HepG2 (cell line): ENCODE measurements at regions not wholly inside any gene's neighbourhood (a gene's known extent, or its start where the extent isn't known, plus 50 kb on each side); places are given as distances from the start of the nearest gene placed in this dataset.
"Not testable (repeated sequence)": the region's sequence is repeated elsewhere in the genome, so short reads cannot be mapped to it uniquely, and the experiment has no call there.

Source experiments
- ATAC-seq: fragments of 200-7000 bp; cut with Tn5 transposase; 3 replicates; pipeline ENCODE4 v1.9.1; 2020; ENCODE audit warnings: mild to moderate bottlenecking, moderate library complexity
- BruUV-seq: library from RNA; stranded (reverse); fragments of 400-500 nt; replicated peaks from 2 replicates; lab custom pipeline; 2021; lab: Mats Ljungman, UMichigan
- CTCF ChIA-PET: fragments of 300-600 bp; formaldehyde crosslinking; extraction: SDS; loops from one replicate; lab custom pipeline; 2021; ENCODE audit warnings: low total read pairs, inconsistent platforms, low intra/inter-chr PET ratio; lab: Yijun Ruan, JAX
- POLR2A ChIA-PET: fragments of 350-600 bp; sonication (Branson Sonifier 250); formaldehyde crosslinking; loops from one replicate; lab custom pipeline; 2020; ENCODE audit warnings: antibody characterized with exemption, inconsistent platforms; lab: Yijun Ruan, JAX
- DNase-seq: peaks from one replicate; pipeline ENCODE4 v3.0.0-alpha.2; 2015; ENCODE audit warnings: low spot score
- FAIRE-seq: peaks from 3 replicates; lab custom pipeline; 2011; peaks lifted over from hg19 to GRCh38; lab: Jason Lieb, UNC
- H2AFZ ChIP-seq: one replicate; pipeline ENCODE4 v1.6.1; 2011; ENCODE audit warnings: low read length, inconsistent platforms
- H3K27ac ChIP-seq: fragments of 300-600 bp; 3 replicates; pipeline ENCODE4 v1.8.0; 2011; ENCODE audit warnings: mixed run types, mild to moderate bottlenecking, mixed read lengths, low read length, inconsistent platforms; ENCODE audit not compliant: insufficient read depth; ENCODE audit errors: extremely low read length
- H3K27me3 ChIP-seq, 2 experiments: fragments of 200-600 bp in 1 of 2; 2 replicates in 1 of 2; 3 replicates in 1 of 2; pipeline versions ENCODE4 v1.6.0 to v1.8.0; 2011; ENCODE audit warnings: low read length in 2 of 2, mild to moderate bottlenecking in 2 of 2, moderate library complexity in 2 of 2, inconsistent platforms in 1 of 2; ENCODE audit not compliant: insufficient read depth in 2 of 2, control insufficient read depth in 1 of 2
- H3K36me3 ChIP-seq, 2 experiments: fragments of 200-600 bp in 1 of 2; replicated peaks in 1 of 2; 2 replicates in 1 of 2; 3 replicates in 1 of 2; pipeline versions ENCODE4 v1.5.1 to v1.8.0; 2011; ENCODE audit warnings: low read length in 2 of 2, inconsistent platforms in 1 of 2; ENCODE audit not compliant: insufficient read depth in 2 of 2, control insufficient read depth in 1 of 2
- H3K4me1 ChIP-seq: 2 replicates; pipeline ENCODE4 v1.5.1; 2012; ENCODE audit warnings: low read length, inconsistent platforms; ENCODE audit not compliant: insufficient read depth
- H3K4me2 ChIP-seq: 2 replicates; pipeline ENCODE4 v1.6.0; 2011; ENCODE audit warnings: low read depth, low read length, inconsistent platforms
- H3K4me3 ChIP-seq, 3 experiments: fragments of 200-600 bp in 1 of 3; sonication (generic), shearing (Covaris generic) in 1 of 3; replicated peaks in 1 of 3; 2 replicates each; pipeline ENCODE4 v1.5.1; 2011 to 2016; ENCODE audit warnings: low read length in 3 of 3, inconsistent platforms in 2 of 3, low read depth in 2 of 3, mild to moderate bottlenecking in 2 of 3, control low read depth in 1 of 3, mixed read lengths in 1 of 3; ENCODE audit not compliant: insufficient read depth in 1 of 3
- H3K79me2 ChIP-seq: one replicate; pipeline ENCODE4 v1.6.1; 2011; ENCODE audit warnings: low read length, inconsistent platforms; ENCODE audit not compliant: insufficient read depth
- H3K9ac ChIP-seq: 2 replicates; pipeline ENCODE4 v1.6.0; 2011; ENCODE audit warnings: mild to moderate bottlenecking, low read depth, low read length, inconsistent platforms; ENCODE audit not compliant: insufficient read depth
- H3K9me3 ChIP-seq: 2 replicates; pipeline ENCODE4 v1.5.1; 2012; ENCODE audit warnings: mild to moderate bottlenecking, low read length
- H4K20me1 ChIP-seq: 2 replicates; pipeline ENCODE4 v1.6.0; 2011; ENCODE audit warnings: inconsistent platforms, mild to moderate bottlenecking, low read length, moderate library complexity; ENCODE audit not compliant: insufficient read depth
- KDM1A ChIP-seq: IDR thresholded peaks from 2 replicates; pipeline ENCODE4 v1.6.1; 2016; ENCODE audit warnings: missing compliant biosample characterization
- TFAP4 ChIP-seq: sonication (generic); IDR thresholded peaks from 2 replicates; pipeline ENCODE4 v1.6.1; 2016; ENCODE audit warnings: low read depth, borderline replicate concordance
- ZBTB37 ChIP-seq: sonication (generic); formaldehyde crosslinking; IDR thresholded peaks from 2 replicates; pipeline ENCODE4 v1.4.0; 2020; ENCODE audit warnings: mild to moderate bottlenecking, missing genetic modification reagents
- ZNF383 ChIP-seq: sonication (generic); formaldehyde crosslinking; IDR thresholded peaks from 2 replicates; pipeline ENCODE4 v1.4.0; 2020; ENCODE audit warnings: missing genetic modification reagents, mild to moderate bottlenecking, borderline replicate concordance
- ZNF431 ChIP-seq: sonication (generic); formaldehyde crosslinking; IDR thresholded peaks from 2 replicates; pipeline ENCODE4 v1.9.0; 2022; ENCODE audit warnings: missing genetic modification reagents, low read depth, mild to moderate bottlenecking, borderline replicate concordance
- WGBS: methylation state at CpG from one replicate; pipeline ENCODE4 v1.1.6; 2017; ENCODE audit warnings: low lambda C conversion rate; 5-methylcytosine and 5-hydroxymethylcytosine counted together
- in situ Hi-C: cut with HindIII; loops from 2 replicates; pipeline ENCODE4 v1.10.0; 2017; ENCODE audit warnings: low pct_unique_long_range_greater_than_20kb; ENCODE audit not compliant: extremely low pct_ligation_motif_present
- intact Hi-C: fragments of 100-400 bp; cut with micrococcal nuclease; formaldehyde crosslinking; loops from one replicate; pipeline ENCODE4 v1.10.0; 2022; ENCODE audit not compliant: unreplicated experiment

GRCh38 chr12:68984796-68985573, 52.0 kb upstream of the CPM start:
- H3K4me1 ChIP-seq, result no peaks in the 10 kb centered on the region
- H3K9ac ChIP-seq, result no peak overlapping the region
- no peak for FAIRE-seq
- no peak overlapping the region for H3K27ac ChIP-seq
- in situ Hi-C loops, result no loop called here
- ATAC-seq, result no peak
- ChIA-PET CTCF (no interaction called here), POLR2A (no interaction called here)
- peaks cover 0 to 5% of the 10 kb centered on the region in 2 experiments; a peak in 3 of 5 replicates for H3K27me3 ChIP-seq
- H3K9me3 ChIP-seq, result peaks cover 20% of the 10 kb centered on the region
- TF ChIP-seq TFAP4 (no peak), ZBTB37 (CRISPR knock-in tag) (no peak), KDM1A (CRISPR knock-in tag) (no peak), ZNF383 (no peak)
- H3K4me2 ChIP-seq, result no peak overlapping the region
- no peak overlapping the region for H2AFZ ChIP-seq
- 11% methylated on average over 8 of the region's 8 CpGs for WGBS
- no peak overlapping the region for H3K4me3 ChIP-seq
- no peaks in the 10 kb centered on the region for H3K36me3 ChIP-seq
- no peak for DNase-seq
- no peaks in the 10 kb centered on the region for H4K20me1 ChIP-seq
- H3K79me2 ChIP-seq, result no peaks in the 10 kb centered on the region
- intact Hi-C loops, result no loop called here
- no TSS peak for BruUV-seq

GRCh38 chr12:68997526-68997925, 64.6 kb upstream of the CPM start:
- POLR2A ChIA-PET, in situ Hi-C loops, H3K27me3 ChIP-seq, intact Hi-C loops, H4K20me1 ChIP-seq, DNase-seq, H3K79me2 ChIP-seq, H3K9me3 ChIP-seq, H3K4me1 ChIP-seq, ATAC-seq, BruUV-seq, H3K4me2 ChIP-seq, CTCF ChIA-PET, H3K36me3 ChIP-seq, H3K27ac ChIP-seq, H3K4me3 ChIP-seq, H3K9ac ChIP-seq, H2AFZ ChIP-seq, FAIRE-seq: not testable (repeated sequence)
- WGBS, result 20% methylated on average over 4 of the region's 4 CpGs
- TF ChIP-seq ZNF431 (CRISPR knock-in tag), result peak; percentile 65; the same call in 1 of the 2 replicates
